ENCODE measurements at regions not wholly inside any gene's neighbourhood (a gene's known extent, or its start where the extent isn't known, plus 50 kb on each side); places are given as distances from the start of the nearest gene placed in this dataset.

GRCh38 chr11:71330349-71330748 is 78.0 kb upstream of the SHANK2 start:
- DNase-seq (ENCODE audit: low read depth, low spot score) = no peak
- in situ Hi-C loops (cut with HindIII; ENCODE audit: low sequenced_read_pairs) = no loop called here
- no peak overlapping the region for H3K4me3 ChIP-seq (ENCODE audit: low read depth, low read length)
- no peak for TF ChIP-seq CTCF (IDR thresholded peaks at IDR 0.05; ENCODE audit: low read depth, low read length)

GRCh38 chr11:71329786-71330185 is 77.4 kb upstream of the SHANK2 start:
- DNase-seq (ENCODE audit: low read depth, low spot score) = no peak
- in situ Hi-C loops (cut with HindIII; ENCODE audit: low sequenced_read_pairs) = no loop called here
- TF ChIP-seq CTCF (IDR thresholded peaks at IDR 0.05; ENCODE audit: low read depth, low read length) = no peak
- H3K4me3 ChIP-seq (ENCODE audit: low read depth, low read length) = no peak overlapping the region

- no peak overlapping the region for H3K4me3 ChIP-seq (ENCODE audit: low read depth, low read length)
- in situ Hi-C loops (cut with HindIII; ENCODE audit: low sequenced_read_pairs) = no loop called here
- no peak for TF ChIP-seq CTCF (IDR thresholded peaks at IDR 0.05; ENCODE audit: low read depth, low read length)
- no peak for DNase-seq (ENCODE audit: low read depth, low spot score)
Measured at GRCh38 chr11:71329165-71329510, 76.8 kb upstream of the SHANK2 start.

GRCh38 chr11:71327156-71328085 is 75.0 kb upstream of the SHANK2 start:
- H3K4me3 ChIP-seq (ENCODE audit: low read depth, low read length) = no peak overlapping the region
- in situ Hi-C loops (cut with HindIII; ENCODE audit: low sequenced_read_pairs) = no loop called here
- no peak for DNase-seq (ENCODE audit: low read depth, low spot score)
- TF ChIP-seq CTCF (IDR thresholded peaks at IDR 0.05; ENCODE audit: low read depth, low read length) = no peak

- no peak overlapping the region for H3K4me3 ChIP-seq (ENCODE audit: low read depth, low read length)
- no peak for TF ChIP-seq CTCF (IDR thresholded peaks at IDR 0.05; ENCODE audit: low read depth, low read length)
- DNase-seq (ENCODE audit: low read depth, low spot score) = no peak
- in situ Hi-C loops (cut with HindIII; ENCODE audit: low sequenced_read_pairs) = no loop called here
Measured at GRCh38 chr11:71326328-71326940, 74.1 kb upstream of the SHANK2 start.

- no peak for TF ChIP-seq CTCF (IDR thresholded peaks at IDR 0.05; ENCODE audit: low read depth, low read length)
- in situ Hi-C loops (cut with HindIII; ENCODE audit: low sequenced_read_pairs) = no loop called here
- DNase-seq (ENCODE audit: low read depth, low spot score) = no peak
- no peak overlapping the region for H3K4me3 ChIP-seq (ENCODE audit: low read depth, low read length)
Measured at GRCh38 chr11:71325418-71326327, 73.3 kb upstream of the SHANK2 start.
